HG02852 (cell line): ENCODE measurements at regions not wholly inside any gene's neighbourhood (a gene's known extent, or its start where the extent isn't known, plus 50 kb on each side); places are given as distances from the start of the nearest gene placed in this dataset.
"Not testable (repeated sequence)": the region's sequence is repeated elsewhere in the genome, so short reads cannot be mapped to it uniquely, and the experiment has no call there.

ENCODE experiments used
- ATAC-seq: cut with Tn5 transposase; IDR thresholded peaks from one replicate; pipeline ENCODE4 v1.9.1; 2021; ENCODE audit warnings: mild to moderate bottlenecking, moderate library complexity; ENCODE audit not compliant: unreplicated experiment

DNA sequence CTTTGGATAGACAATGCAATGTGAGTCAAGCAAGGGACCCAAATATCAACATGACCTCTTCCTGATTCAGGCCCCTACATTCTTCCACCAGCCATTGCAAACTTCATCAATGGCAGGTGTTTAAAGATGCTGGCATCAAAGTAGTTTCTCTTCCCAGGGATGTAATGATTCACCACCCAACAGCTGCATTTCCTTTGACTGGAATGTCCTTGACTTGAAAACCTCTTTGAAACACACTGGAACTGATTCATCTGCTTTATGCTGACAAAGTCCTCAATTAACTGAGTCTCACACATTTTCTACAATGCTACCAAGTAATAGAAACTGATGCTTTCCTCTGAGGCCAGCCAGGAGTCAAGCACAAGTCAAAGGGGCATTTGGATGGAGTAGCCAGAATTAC, 385.5 kb downstream of the GBE1 start:
- ATAC-seq = no peak

DNA sequence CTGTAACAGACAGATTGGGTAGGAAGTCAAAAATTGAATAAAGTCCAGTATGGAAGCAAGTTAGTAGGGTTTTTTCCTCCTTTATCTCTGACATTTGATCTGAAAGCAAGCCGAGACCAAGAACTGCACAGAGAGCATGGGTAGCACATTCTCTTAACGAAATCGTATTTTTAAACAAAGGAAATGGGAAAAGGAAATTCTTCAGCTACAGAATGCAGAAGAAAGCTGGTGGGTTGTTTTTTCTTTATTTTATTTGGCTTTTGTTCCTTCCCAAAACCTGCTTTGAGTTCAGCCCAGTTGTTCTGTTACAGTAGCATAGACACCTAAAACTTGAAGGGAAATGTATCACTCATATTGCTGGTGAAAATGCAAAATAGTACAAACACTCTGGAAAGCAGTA, 397.0 kb downstream of the GBE1 start:
- no peak for ATAC-seq

DNA sequence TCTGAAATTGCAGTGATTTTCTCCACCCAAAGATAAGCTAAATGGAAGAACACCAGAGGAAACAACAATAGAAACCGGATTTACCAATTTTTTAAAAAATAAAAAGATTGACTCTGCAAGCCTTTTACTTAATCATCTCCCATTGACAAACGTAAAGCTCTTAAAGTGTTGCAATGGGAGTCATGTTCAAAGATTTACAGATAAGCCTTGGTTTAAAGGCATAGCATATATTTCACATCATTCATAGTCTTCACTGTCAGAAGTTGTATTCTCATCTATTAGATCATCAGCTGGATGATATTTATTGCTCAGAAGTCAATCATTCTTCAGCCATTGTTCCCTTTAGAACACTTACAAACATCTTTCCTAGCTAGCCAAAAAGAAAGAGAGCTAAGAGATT, 397.6 kb downstream of the GBE1 start:
- ATAC-seq = no peak

DNA sequence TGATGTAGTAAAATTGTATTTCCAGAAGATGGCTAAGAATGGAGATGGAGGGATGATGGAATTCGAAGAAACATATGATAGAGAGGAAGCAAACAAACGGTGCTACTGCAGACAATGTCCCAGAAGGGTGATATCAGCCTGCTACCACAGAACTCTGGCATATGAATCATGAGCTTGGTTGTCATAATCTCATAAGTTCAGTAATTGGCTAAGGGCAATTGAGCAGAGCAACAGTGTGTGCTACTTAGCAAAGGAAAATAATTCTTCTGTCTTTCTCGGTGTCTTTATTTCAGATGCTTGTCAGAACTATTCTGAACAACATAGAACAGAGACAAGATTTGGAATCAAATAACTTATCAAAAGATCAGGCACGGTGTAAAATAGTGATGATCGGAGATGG, 407.3 kb downstream of the GBE1 start:
- ATAC-seq = no peak

DNA sequence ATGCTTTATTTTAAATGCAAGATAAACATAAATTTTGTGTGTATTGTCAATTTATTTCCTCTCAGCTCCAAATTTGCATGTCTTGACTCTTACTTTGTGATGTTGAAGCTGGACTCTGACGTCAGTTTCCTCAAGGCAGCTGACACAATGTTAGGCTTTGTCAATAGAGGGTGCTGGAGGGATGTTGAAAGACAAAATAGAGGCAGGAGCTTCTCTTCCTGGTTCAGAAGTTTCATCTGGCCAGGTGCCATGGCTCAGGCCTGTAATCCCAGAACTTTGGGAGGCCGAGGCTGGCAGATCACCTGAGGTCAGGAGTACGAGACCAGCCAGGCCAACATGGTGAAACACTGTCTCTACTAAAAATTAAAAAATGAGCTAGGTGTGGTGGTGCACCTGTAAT, 408.6 kb downstream of the GBE1 start:
- ATAC-seq = no peak

DNA sequence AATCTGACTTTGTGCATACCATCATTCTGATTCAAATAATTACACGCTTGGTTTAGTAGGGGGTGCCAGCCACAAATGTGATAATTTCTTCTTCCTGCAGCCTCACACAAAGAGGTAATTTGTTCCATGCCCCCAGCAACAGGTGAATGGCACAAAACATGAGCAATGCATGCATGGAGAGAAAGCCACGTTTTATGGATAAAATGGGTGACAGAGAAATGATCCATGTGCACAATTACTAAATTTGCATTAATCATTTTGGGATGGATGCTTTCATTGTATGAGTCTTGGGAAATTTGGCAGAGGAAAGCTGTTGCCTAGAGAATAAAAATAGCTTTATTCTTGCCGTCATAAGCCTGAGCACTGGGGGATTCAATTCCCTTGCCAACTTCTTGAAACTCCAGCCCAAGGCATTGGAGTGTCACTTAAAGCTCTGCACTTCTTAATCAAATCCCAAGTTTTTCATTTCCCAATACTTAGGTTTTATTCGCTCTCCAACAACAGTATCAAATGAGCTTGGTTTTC, 411.6 kb downstream of the GBE1 start:
- no peak for ATAC-seq

DNA sequence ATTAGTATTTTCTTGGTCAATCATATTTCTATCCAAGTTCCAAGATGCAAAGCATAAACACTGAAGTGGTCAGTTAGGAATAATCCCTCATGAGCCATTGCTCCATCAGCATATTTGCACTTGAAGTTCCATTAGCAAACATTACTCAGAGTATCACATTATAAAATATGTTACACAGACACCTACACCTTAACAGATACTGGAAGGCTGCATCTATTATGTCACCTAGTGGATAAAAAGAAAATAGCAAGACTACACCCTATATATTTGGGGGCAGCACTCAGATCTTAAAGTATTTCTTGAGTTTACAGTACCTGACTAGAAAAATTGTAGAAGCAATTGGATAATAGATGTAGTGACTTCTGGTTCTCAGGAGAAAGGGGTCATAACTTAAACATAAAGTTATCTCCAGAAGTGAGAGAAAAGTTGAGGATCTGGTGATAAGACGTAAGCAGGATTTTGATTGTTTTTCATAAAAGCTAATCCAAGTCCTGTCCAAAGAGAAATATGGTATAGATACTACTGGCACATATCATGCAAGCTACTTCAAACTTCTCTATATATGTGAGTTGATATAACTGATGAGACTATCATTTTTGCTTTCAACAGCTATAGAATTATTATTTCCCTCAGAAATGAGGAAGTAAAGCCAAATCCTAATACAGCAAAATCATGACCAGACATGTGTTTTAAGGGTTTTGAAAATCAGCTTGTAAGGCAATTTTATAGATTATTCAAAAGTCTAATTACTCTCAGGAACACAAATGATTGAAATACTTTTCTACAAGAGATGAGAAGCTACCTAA, 422.2 kb downstream of the GBE1 start:
- peak; percentile 84 for ATAC-seq

DNA sequence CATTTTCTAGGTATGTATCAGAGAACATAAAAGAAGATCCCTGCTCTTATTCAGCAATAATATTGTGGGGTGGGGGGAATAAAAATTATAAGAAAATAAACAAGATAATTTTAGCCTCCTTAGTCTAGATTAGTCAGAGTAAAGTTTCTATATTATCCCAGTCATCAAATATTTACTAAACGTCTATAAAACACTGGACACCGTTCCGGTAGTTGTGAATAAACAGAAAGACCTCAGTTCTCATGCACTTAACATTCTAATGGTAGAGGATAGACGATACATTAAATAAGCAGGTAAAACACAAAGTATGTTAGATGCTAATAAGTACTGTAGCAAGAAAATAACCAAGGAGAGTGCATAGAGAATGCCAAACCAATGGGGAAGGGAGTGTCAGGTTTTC, 425.0 kb downstream of the GBE1 start:
- no peak for ATAC-seq

DNA sequence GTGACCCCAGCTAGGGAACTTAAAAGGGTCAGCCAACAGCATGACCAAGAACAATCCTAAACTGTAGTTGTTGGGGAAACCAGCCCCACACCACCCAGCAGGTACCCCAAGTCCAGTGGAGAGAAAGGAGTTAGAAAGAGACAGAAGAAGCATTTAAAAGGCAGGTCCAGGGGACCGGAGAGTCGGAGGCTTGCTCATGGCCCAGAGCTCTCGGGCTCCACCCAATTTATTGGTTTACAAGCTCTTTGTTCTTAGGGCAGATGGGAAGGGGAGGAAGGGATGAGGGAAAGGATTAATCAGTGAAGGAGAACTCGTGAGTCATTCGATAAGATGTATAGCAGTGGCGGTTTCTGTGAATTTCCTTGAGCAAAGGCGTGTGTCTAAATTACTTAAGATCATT, 431.6 kb downstream of the GBE1 start:
- not testable (repeated sequence) for ATAC-seq

DNA sequence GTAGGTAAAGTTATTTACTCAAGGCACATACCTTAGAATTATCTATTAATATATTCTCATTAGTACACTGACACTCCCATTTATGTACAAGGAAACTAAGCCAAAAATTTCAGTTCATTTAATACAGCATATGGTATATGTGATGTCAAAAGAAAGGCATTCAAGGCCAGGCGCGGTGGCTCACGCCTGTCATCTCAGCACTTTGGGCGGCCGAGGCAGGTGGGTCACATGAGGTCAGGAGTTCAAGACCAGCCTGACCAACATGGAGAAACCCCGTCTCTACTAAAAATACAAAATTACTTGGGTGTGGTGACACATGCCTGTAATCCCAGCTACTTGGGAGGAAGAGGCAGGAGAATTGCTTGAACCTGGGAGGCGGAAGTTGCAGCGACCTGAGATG, 435.2 kb downstream of the GBE1 start:
- ATAC-seq = no peak

DNA sequence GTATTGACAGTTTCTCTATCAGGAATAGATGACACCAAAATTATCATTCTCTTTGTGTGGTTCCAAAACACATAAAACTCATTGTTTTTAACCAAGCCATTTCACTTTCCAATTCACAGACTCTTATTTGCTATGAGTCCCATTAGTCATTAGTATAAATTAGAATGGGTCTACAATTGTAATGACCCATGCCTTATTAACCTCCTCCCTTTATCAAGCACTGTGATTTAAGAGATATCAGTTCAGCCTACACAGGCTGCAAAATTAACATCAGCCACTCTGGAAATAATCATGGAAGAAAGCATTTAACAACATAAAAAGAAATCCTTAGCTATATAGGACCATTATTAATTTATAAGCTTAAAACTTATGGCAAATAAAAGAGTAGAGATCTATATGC, 440.6 kb downstream of the GBE1 start:
- no peak for ATAC-seq

DNA sequence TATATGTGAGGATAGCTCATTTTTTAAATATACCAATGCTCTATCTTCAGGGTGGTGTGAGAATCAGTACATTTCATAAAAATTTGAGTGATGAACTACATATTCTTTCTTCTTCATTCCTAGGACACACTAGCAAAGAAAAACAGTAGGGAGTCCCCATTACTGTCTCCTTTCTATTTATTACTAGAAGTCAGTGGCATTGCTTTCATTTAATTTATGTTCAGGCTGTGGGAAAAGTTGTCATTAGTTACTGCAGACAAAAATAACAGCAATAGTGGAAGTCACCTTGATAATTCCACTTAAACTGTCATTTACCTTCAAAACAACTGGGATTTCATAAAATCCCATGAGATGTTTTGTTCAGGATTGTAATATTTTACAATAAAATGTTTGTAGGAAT, 446.4 kb downstream of the GBE1 start:
- no peak for ATAC-seq

DNA sequence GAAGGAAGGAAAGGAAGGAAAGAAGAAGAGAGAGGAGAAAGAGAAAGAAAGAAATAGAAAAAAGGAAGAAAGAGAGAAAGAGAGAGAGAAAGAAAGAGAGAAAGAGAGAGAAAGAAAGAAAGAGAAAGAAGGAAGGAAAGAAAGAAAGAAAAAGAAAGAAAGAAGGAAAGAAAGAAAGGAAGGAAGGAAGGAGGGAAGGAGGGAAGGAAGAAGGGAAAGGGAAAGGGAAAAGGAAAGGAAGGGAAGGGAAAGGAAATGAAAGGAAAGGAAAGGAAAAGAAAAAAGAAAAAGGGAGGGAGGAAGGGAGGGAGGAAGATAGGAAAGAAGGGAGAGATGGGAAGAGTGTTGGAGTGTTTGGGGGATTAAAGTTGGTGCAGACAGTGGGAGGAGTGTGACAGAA, 450.1 kb downstream of the GBE1 start:
- ATAC-seq = no peak

DNA sequence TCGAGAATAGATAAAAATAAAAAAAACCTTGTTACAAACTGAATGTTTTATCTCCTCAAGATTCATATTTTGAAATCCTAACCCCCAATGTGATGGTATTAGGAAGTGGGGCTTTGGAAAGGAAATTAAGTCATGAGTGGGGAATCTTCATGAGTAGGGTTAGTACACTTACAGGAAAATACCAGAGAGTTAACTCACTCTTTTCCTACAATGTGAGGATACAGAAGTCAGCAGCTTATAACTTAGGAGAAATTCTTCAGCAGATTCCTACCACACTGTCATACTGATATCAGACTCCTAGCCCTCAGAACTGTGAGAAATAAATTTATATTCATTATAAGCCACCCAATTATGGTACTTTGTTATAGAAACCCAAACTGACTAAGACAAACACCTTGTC, 453.1 kb downstream of the GBE1 start:
- ATAC-seq = no peak

DNA sequence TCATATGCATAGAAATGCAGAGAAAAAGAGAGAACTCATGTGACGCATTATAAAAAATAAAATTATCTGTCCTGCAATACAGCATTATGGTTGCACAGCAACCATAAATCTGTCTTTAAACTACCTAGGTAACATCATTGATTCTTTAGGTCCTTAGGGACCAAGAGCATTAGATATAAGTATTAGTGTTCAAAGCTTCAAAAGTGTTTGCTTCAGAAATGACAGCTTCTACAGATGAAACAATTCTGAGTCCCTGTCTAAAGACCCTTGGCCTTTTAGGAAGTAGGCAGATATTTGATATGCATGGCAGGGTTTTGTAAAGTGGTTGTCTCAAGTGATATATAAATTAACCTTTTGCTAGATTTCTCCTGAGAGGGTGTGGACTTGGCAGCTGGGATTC, 454.2 kb downstream of the GBE1 start:
- no peak for ATAC-seq

DNA sequence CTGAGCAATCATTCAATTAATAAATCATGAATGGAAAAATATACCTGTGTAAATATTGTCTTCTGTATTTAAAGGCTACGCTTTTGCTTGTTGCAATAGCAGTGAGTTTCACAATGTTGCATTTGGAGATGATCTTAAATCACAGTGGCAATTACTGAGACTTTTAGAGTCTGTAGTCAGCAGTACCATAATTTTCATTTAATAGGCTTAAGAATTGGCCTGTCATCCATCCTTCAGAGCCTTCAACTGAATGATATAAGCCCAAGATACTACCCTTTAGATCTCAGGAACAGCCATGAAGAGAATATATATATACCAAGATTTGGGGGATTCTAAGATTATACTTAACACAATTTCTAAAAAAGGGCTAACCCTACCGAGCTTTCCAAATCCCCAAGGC, 458.1 kb downstream of the GBE1 start:
- ATAC-seq = no peak

DNA sequence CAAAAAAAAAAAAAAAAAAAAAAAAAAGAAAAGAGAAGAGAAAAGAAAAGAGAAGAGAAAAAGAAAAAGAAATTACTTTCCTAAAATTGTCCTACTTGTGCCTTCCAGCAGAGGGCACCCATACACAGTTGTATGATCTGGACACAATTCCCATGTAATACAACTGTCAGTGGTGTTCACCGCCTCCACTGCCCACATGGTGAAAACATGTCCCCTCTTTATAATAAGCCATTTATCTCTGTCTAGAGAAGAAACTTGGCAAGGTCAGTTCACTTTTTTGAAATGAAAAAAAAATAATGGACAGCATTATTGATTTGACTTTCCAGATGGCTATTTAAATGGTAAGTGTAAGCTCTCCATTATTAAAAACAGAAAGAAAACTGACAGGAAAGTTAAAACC, 459.4 kb downstream of the GBE1 start:
- peak; percentile 90 for ATAC-seq

DNA sequence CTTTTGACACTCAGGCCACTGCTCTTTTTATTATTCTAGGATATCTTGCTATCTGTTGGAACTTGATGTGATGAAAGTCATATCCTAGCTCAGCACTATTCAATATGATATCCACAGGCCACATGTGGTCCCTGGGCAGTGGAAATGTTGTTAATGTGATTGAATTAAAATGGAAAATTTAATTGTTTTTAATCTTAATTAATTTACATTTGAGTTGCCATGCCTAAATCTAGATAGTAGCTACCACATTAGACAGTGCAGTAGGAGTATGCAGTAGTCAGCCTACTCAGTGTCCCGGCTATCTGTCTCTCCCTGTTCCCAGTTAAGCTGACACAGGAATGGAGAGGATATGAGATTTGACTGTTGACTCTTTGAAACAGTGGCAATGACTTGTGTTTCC, 460.2 kb downstream of the GBE1 start:
- no peak for ATAC-seq

DNA sequence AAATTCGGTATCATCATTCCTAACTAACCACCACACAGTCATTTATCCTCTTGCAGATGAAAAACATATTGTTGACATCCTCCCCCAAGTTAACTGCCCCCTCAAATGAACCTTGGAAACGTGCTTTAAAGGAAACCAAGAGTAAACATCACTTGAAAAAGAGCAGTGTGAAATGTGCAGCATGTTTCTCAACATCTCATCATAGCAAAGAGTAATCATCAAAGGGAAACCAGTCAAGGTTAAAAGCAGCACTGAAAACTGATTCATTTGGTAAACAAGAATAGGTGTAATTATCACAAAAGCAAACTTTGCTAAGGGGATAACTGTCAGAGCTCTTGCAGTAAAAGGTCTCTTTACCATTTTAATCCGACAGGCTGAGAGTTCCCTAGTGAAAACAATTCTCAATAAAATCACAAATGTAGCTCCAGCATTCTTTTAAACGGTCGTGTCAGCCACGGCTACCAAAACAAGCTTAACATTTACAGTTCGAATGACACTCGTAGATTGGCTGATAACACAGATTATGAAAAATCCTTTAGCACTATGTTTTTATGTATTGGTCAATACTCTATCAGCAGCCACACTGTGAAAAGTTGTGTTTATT, 461.0 kb downstream of the GBE1 start:
- no peak for ATAC-seq

DNA sequence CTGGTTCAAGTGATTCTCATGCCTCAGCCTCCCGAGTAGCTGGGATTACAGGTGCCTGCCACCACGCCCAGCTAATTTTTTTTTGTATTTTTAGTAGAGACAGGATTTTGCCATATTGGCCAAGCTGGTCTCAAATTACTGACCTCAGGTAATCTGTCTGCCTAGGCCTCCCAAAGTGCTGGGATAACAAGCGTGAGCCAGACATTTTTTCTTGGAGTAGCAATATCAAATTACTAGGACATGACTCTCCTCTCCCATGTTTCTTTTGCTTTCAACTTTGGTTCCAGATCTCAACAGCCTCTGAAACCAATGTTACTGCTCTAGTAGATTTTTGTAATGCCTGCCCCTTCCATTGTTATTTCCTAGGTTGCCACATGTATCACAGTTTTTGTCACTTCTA, 462.0 kb downstream of the GBE1 start:
- ATAC-seq = no peak

DNA sequence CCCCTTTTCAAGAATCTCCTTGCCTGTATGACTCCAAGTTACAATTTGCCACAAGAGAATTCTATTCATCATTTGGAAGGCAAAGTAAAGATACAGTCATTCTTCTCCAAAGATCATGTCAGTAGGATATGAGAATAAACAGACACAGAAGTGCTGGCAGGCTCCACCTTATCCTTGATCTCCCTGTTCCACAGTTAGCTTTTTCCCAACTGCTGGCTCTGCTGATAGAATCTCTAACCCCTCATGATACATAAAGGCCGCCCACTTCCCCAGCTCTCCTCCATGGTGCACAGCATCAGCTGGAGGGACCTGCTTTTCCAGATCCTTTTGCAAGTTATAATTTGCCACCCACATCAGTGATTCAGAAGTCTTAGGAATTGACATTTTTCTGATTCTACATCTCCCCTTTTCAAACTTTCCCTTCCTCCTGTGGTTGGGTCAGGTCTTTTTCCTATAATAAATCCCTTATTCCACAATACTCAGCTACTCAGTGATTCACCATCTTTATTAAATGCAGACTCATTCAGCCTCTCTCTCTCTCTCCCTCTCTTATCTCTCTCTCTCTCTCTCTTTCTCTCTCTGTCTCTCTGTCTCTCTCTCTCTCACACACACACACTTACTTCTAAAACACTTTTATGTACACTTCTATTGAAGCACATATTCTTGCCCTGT, 465.4 kb downstream of the GBE1 start:
- ATAC-seq = no peak

DNA sequence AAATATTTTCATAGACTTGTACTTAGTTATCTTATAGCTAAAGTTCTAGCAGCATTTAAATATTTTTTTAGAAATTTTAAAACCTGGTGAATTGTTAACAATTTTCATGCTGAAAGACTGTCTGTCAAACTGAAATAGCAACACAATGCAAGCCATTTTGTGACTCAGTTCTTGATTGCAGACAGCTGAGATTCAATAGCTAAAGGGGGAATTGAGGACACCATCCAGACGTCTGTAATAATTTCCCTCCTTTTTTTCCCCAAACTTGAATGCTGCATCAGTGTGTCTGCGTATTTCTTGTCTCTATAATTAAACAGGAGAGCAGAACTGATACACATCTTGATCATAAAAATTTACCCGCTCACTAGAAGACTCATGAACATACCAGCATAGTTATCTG, 468.3 kb downstream of the GBE1 start:
- ATAC-seq = no peak
